Left ventricle myocardium inferior (tissue), 1 donor: ENCODE measurements at regions not wholly inside any gene's neighbourhood (a gene's known extent, or its start where the extent isn't known, plus 50 kb on each side); places are given as distances from the start of the nearest gene placed in this dataset.

Experiments
- DNase-seq: peaks from one replicate; pipeline ENCODE4 v3.0.0-alpha.2; 2020
- H3K27ac ChIP-seq: fragments of 200-600 bp; replicated peaks from 2 replicates; pipeline ENCODE4 v1.8.0; 2021
- H3K27me3 ChIP-seq: fragments of 200-600 bp; 2 replicates; pipeline ENCODE4 v1.8.0; 2021; ENCODE audit warnings: low read depth
- H3K36me3 ChIP-seq: fragments of 200-600 bp; 2 replicates; pipeline ENCODE4 v1.8.0; 2021
- H3K4me1 ChIP-seq: fragments of 200-600 bp; 2 replicates; pipeline ENCODE4 v1.8.0; 2021
- H3K4me3 ChIP-seq: fragments of 200-600 bp; 2 replicates; pipeline ENCODE4 v1.8.0; 2021; ENCODE audit warnings: mild to moderate bottlenecking, moderate library complexity
- H3K9me3 ChIP-seq: fragments of 200-600 bp; replicated peaks from 2 replicates; pipeline ENCODE4 v1.8.0; 2021
- CTCF ChIP-seq: fragments of 200-600 bp; IDR thresholded peaks from 2 replicates; pipeline ENCODE4 v1.8.0; 2021; ENCODE audit warnings: antibody characterized with exemption, mild to moderate bottlenecking, borderline replicate concordance
- intact Hi-C: fragments of 100-400 bp; cut with micrococcal nuclease; formaldehyde crosslinking; loops from one replicate; pipeline ENCODE4 v1.11.0; 2022
- donor health status: DM: no; HTN: yes; CAD: no; lungs with severe emphysema.

GRCh38 chr20:37590938-37591490 lies 63.3 kb upstream of the BLCAP start:
- Histone ChIP-seq H3K9me3 (peaks cover 16% of the 10 kb centered on the region), H3K4me1 (no peaks in the 10 kb centered on the region), H3K36me3 (no peaks in the 10 kb centered on the region), H3K27ac (no peak overlapping the region), H3K27me3 (peaks cover 60% of the 10 kb centered on the region), H3K4me3 (no peak overlapping the region)
- TF ChIP-seq CTCF, result no peak
- DNase-seq, result no peak
- intact Hi-C loops, result no loop called here

GRCh38 chr20:37586078-37586477 lies 58.4 kb upstream of the BLCAP start:
- H3K9me3 ChIP-seq, result peaks cover 21% of the 10 kb centered on the region
- H3K4me3 ChIP-seq, result no peak overlapping the region
- no peak overlapping the region for H3K27ac ChIP-seq
- peaks cover 63% of the 10 kb centered on the region for H3K27me3 ChIP-seq
- intact Hi-C loops, result no loop called here
- H3K4me1 ChIP-seq, result no peaks in the 10 kb centered on the region
- H3K36me3 ChIP-seq, result no peaks in the 10 kb centered on the region
- no peak for DNase-seq
- no peak for TF ChIP-seq CTCF

GRCh38 chr20:37584238-37584807 lies 56.6 kb upstream of the BLCAP start:
- H3K27me3 ChIP-seq, result peaks cover 71% of the 10 kb centered on the region
- no peaks in the 10 kb centered on the region for H3K36me3 ChIP-seq
- H3K4me1 ChIP-seq, result no peaks in the 10 kb centered on the region
- H3K27ac ChIP-seq, result no peak overlapping the region
- no peak overlapping the region for H3K4me3 ChIP-seq
- TF ChIP-seq CTCF, result no peak
- no peak for DNase-seq
- intact Hi-C loops, result no loop called here
- H3K9me3 ChIP-seq, result peaks cover 21% of the 10 kb centered on the region

GRCh38 chr20:37581246-37581645 lies 53.6 kb upstream of the BLCAP start:
- TF ChIP-seq CTCF, result no peak
- peaks cover 92% of the 10 kb centered on the region for H3K27me3 ChIP-seq

GRCh38 chr20:37580069-37580468 lies 52.4 kb upstream of the BLCAP start:
- peaks cover 82% of the 10 kb centered on the region for H3K27me3 ChIP-seq
- intact Hi-C loops, result no loop called here
- no peak for DNase-seq

More at GRCh38 chr20:37581246-37581645, 53.6 kb upstream of the BLCAP start:
- DNase-seq, result no peak
- H3K4me1 ChIP-seq, result no peaks in the 10 kb centered on the region
- no peaks in the 10 kb centered on the region for H3K36me3 ChIP-seq
- no peak overlapping the region for H3K4me3 ChIP-seq
- no peak overlapping the region for H3K27ac ChIP-seq
- intact Hi-C loops, result no loop called here
- H3K9me3 ChIP-seq, result peaks cover 7% of the 10 kb centered on the region

More at GRCh38 chr20:37580069-37580468, 52.4 kb upstream of the BLCAP start:
- Histone ChIP-seq H3K4me1 (no peaks in the 10 kb centered on the region), H3K36me3 (no peaks in the 10 kb centered on the region), H3K9me3 (no peaks in the 10 kb centered on the region), H3K27ac (no peak overlapping the region), H3K4me3 (no peak overlapping the region)
- no peak for TF ChIP-seq CTCF
